Natural killer cell treated with Interleukin-12 subunit alpha and Interleukin-12 subunit beta and Interleukin-15 and Interleukin-18, amount 100 ng/mL, for 72 hours (primary cell): ENCODE measurements at regions not wholly inside any gene's neighbourhood (a gene's known extent, or its start where the extent isn't known, plus 50 kb on each side); places are given as distances from the start of the nearest gene placed in this dataset.

Experiments
- ATAC-seq, 2 donors: fragments of 150-1000 bp; cut with Tn5 transposase in 1 of 2; sonication (Bioruptor Pico), chemical (Tn5 transposase) in 1 of 2; 2 replicates each; pipeline ENCODE4 v1.10.0; 2021
- DNase-seq: peaks from one replicate; pipeline ENCODE4 v3.0.0; 2022; ENCODE audit warnings: low spot score
- H3K27ac Mint-ChIP-seq, 2 donors: 1 replicate in 1 of 2; 2 replicates in 1 of 2; pipeline ENCODE4 v1.8.0; 2022; ENCODE audit warnings: mixed read lengths in 2 of 2, mild to moderate bottlenecking in 1 of 2, moderate library complexity in 1 of 2
- H3K27me3 Mint-ChIP-seq, 2 donors: 1 replicate in 1 of 2; 2 replicates in 1 of 2; pipeline ENCODE4 v1.8.0; 2022; ENCODE audit warnings: mixed read lengths in 2 of 2
- H3K36me3 Mint-ChIP-seq: one replicate; pipeline ENCODE4 v1.8.0; 2022; ENCODE audit warnings: mixed read lengths
- H3K4me1 Mint-ChIP-seq, 2 donors: 1 replicate in 1 of 2; 2 replicates in 1 of 2; pipeline ENCODE4 v1.8.0; 2022; ENCODE audit warnings: low read depth in 2 of 2, mixed read lengths in 2 of 2, mild to moderate bottlenecking in 1 of 2
- H3K4me3 Mint-ChIP-seq: one replicate; pipeline ENCODE4 v1.8.0; 2022; ENCODE audit warnings: mixed read lengths
- H3K9me3 Mint-ChIP-seq: 2 replicates; pipeline ENCODE4 v1.8.0; 2022; ENCODE audit warnings: mixed read lengths

DNA sequence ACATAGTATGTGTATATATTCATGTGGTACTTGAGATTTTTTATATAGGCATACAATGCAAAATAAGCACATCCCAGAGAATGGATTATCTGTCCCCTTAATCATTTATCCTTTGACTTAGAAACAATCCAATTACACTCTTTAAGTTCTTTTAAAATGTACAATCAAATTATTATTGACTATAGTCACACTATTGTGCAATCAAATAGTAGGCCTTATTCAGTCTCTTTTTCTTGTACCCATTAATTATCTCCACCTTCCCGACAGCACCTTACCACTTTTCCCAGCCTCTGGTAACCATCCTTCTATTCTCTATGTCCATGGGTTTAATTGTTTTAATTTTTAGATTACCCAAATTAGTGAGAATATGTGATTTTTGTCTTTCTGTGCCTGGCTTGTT, 914.1 kb downstream of the CCDC85A start:
- no peak overlapping the region for H3K4me3 Mint-ChIP-seq
- no peaks in the 10 kb centered on the region for H3K4me1 Mint-ChIP-seq
- no peak for ATAC-seq
- H3K27ac Mint-ChIP-seq, result no peak overlapping the region
- no peak for DNase-seq
- H3K9me3 Mint-ChIP-seq, result peaks cover 12% of the 10 kb centered on the region
- peaks cover 13% of the 10 kb centered on the region for H3K36me3 Mint-ChIP-seq
- H3K27me3 Mint-ChIP-seq, result no peaks in the 10 kb centered on the region

DNA sequence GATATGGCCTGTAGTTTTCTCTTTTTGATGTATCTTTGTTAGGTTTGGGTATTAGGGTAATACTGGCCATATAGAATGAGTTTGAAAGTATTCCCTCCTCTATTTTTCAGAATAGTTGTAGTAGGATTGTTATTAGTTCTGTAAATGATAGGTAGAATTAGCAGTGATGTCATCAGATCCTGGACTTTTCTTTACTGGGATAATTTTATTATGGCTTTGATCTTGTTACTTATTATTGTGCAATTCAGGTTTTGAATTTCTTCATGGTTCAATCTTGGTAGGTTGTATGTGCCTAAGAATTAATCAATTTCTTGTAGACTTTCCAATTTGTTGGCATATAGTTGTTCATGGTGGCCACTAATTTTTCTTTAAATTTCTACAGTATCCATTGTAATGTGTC, 916.6 kb downstream of the CCDC85A start:
- Mint-ChIP-seq H3K4me1 (no peaks in the 10 kb centered on the region), H3K9me3 (peaks cover 15% of the 10 kb centered on the region), H3K4me3 (no peak overlapping the region), H3K27me3 (no peaks in the 10 kb centered on the region), H3K36me3 (peaks cover 13% of the 10 kb centered on the region), H3K27ac (no peak overlapping the region)
- DNase-seq (no peak), ATAC-seq (no peak)

DNA sequence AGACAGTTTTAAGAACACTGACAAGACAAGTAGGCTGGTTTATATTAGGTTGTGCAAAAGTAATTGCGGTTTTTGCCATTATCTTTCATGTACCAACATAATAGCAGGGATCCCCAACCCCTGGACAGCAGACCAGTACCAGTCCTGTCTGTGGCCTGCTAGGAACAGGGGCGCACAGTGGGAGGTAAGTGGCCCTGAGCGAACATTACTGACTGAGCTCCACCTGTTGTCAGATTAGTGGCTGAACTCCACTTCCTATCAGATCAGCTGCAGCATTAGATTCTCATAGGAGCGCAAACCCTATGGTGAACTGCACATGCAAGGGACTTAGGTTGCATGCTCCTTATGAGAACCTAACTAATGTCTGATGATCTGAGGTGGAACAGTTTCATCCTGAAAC, 921.9 kb downstream of the CCDC85A start:
- H3K9me3 Mint-ChIP-seq, result peaks cover 14% of the 10 kb centered on the region
- ATAC-seq (peak in 1 of 2 donors; percentile 31), DNase-seq (no peak)
- no peaks in the 10 kb centered on the region for H3K27me3 Mint-ChIP-seq
- H3K4me1 Mint-ChIP-seq, result no peaks in the 10 kb centered on the region
- H3K36me3 Mint-ChIP-seq, result peaks cover 4% of the 10 kb centered on the region
- no peak overlapping the region for H3K4me3 Mint-ChIP-seq
- no peak overlapping the region for H3K27ac Mint-ChIP-seq

DNA sequence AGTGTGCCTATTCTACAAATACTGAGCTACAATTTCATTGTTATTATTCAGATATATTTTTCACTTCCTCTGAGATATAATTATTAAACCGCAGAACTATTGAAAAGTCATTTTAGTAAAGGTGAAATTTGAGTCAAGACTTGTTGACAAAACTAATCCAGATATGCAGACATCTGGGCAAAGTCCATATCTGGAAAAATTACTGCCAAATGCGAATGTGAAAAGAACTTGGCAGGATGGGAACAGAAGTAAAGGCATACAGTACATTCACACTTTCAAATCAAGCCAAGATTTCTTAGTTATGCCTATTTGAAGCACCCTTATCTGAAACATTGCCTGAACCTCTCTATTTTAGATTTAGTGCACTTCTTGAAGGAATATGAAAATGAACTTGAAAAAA, 923.6 kb downstream of the CCDC85A start:
- Mint-ChIP-seq H3K27ac (no peak overlapping the region), H3K27me3 (no peaks in the 10 kb centered on the region), H3K9me3 (peaks cover 16% of the 10 kb centered on the region), H3K36me3 (no peaks in the 10 kb centered on the region), H3K4me1 (no peaks in the 10 kb centered on the region), H3K4me3 (no peak overlapping the region)
- DNase-seq (no peak), ATAC-seq (no peak)

DNA sequence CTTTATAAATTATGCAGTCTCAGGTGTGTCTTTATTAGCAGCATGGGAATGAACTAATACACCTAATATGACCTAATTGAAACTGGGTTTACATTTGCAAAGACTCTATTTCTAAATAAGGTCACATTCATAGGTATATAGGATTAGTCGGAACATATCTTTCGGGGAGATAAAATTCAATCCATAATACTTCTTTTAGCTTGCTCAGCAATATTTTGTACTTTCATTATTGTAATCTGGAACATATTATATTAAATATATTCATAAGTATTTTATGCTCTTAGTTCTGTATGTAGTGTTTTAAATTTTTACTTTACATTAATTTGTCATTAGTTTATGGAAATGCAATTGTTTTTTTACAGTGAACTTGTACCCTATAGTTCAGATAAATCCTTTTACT, 927.7 kb downstream of the CCDC85A start:
- DNase-seq (no peak), ATAC-seq (no peak)
- Mint-ChIP-seq H3K27me3 (no peaks in the 10 kb centered on the region), H3K9me3 (peaks cover 26% of the 10 kb centered on the region), H3K4me1 (no peaks in the 10 kb centered on the region), H3K27ac (no peak overlapping the region), H3K36me3 (peaks cover 4% of the 10 kb centered on the region), H3K4me3 (no peak overlapping the region)

DNA sequence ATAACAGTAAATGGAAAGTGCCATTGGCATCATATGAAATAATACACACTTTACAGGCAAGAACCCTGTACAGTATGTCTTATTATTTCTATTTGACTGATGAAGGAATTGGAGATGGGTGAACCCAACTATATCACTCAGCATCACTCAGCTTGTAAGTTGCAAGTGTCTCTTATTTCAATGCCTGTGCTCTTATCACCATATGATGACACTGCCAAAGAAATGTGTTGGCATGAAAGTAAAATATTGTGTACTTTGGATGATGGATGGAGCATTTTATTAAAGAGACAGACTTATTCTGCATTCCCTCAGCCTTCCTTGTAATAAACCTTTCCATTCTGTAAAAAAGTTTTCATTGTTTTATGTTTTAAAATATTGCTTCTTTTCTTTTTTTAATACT, 927.5 kb upstream of the VRK2 start:
- Mint-ChIP-seq H3K4me1 (no peaks in the 10 kb centered on the region), H3K36me3 (peaks cover 4% of the 10 kb centered on the region), H3K27me3 (no peaks in the 10 kb centered on the region), H3K27ac (no peak overlapping the region), H3K4me3 (no peak overlapping the region), H3K9me3 (peaks cover 19% of the 10 kb centered on the region)
- no peak for DNase-seq
- ATAC-seq, result no peak

DNA sequence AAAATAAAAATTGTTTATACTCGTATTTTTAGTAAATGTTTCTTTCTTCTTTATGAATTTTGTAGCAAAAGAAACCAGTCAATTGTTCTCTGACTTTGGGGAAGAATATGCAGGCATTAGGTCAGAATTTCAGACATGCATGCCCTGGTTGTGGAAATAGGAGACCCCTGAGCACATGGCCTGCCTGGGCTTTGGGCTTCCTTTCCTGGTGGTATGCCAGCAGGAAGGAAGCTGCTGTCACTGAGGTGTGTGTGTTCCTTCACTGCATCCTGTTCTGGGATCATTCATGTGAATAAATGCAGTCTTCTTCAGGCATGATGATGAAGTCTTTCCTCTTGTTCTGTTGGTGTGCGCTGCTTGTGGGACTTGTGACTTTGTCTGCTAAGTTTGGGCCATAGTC, 920.2 kb upstream of the VRK2 start:
- Mint-ChIP-seq H3K36me3 (peaks cover 2% of the 10 kb centered on the region), H3K4me1 (no peaks in the 10 kb centered on the region), H3K4me3 (no peak overlapping the region), H3K27ac (no peak overlapping the region), H3K27me3 (no peaks in the 10 kb centered on the region), H3K9me3 (peaks cover 20% of the 10 kb centered on the region)
- DNase-seq (no peak), ATAC-seq (no peak)

DNA sequence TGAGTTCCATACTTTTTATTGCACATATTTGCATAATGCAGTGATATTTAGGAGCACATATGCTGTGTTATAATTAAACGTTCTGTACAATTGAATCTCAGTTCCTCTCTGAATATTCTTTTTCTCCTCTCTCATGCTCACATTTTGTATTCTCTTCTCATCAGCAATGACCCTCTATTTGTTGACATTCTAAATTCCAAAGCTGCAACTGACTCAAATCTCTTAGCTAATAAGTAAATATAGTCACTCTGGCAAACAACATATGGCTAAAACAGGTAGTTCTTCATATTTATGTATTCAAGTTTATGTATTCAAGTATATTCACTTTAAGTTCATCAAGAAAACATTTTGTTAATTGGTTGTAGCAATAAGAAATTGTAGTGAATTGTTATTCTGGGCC, 907.4 kb upstream of the VRK2 start:
- ATAC-seq, result no peak
- Mint-ChIP-seq H3K9me3 (peaks cover 6% of the 10 kb centered on the region), H3K36me3 (peaks cover 9% of the 10 kb centered on the region), H3K4me1 (no peaks in the 10 kb centered on the region), H3K4me3 (no peak overlapping the region), H3K27ac (no peak overlapping the region), H3K27me3 (no peaks in the 10 kb centered on the region)
- DNase-seq, result no peak

DNA sequence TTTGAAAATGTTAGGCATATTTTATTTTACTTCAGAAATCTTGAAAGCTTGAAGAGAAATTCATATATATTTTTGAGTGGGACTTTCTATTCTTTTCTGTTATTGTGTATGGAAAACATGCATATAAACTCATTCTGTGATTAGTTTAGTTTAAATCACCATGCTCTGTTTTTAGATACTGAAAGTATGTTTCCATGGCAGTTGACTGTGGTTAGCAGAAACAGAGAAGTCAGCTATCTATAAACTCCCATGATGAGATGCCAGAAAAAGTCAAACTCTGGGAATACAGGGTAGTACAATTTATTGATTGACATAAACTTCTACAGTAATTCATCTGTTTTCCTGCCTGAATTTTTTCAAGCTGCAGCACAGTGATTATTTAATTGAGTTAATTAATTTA, 905.3 kb upstream of the VRK2 start:
- peaks cover 11% of the 10 kb centered on the region for H3K36me3 Mint-ChIP-seq
- no peaks in the 10 kb centered on the region for H3K27me3 Mint-ChIP-seq
- no peak overlapping the region for H3K4me3 Mint-ChIP-seq
- DNase-seq (no peak), ATAC-seq (no peak)
- H3K4me1 Mint-ChIP-seq, result no peaks in the 10 kb centered on the region
- H3K9me3 Mint-ChIP-seq, result peaks cover 12% of the 10 kb centered on the region
- no peak overlapping the region for H3K27ac Mint-ChIP-seq

DNA sequence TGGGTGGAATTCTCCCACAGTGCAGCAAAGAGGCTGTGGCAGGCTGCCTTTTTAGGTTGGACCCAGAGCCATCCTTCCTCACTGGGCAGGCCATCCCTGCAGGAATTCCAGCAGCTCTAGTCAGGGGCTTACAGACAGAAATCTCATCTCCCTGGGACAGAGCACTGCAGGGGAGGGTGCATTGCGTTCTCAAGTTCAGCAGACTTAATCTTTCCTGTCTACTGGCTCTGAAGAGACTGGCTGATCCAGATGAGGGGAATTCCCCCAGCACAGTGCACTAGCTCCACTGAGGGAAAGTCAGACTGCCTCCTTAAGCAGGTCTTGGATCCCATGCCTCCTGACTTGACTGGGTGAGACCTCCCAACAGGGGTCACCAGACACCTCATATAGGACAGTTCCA, 899.7 kb upstream of the VRK2 start:
- Mint-ChIP-seq H3K4me3 (no peak overlapping the region), H3K36me3 (peaks cover 33% of the 10 kb centered on the region), H3K4me1 (no peaks in the 10 kb centered on the region), H3K27ac (no peak overlapping the region), H3K27me3 (no peaks in the 10 kb centered on the region), H3K9me3 (peaks cover 39% of the 10 kb centered on the region)
- ATAC-seq, result no peak
- DNase-seq, result no peak

DNA sequence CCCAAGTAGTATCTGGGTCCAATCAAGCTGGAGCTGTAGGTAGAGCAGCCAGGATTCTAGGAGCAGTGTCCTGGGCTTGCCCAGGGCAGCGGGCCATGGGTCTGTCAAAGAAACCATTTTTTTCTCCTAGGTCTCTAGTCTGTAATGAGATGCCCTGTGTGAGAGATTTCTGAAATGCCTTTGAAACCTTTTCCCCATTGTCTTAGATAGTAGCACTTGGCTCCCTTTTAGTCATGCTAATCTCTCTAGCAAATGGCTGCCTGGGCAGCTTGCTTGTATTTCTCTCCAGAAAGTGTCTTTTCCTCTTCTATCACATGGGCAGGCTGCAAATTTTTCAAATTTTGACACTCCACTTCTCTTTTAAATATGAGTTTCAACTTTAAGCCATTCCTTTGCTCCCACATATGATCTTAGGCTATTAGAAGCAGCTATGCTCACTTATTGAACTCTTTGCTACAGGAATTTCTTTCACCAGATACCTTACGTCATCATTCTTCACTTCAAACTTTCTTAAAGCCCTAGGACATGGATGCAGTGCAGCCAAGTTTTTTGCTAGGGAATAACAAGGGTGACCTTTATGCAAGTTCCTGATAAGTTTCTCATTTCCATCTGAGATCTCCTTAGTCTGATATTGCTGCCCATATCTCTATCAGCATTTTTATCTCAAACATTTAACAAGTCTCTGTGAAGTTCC, 890.2 kb upstream of the VRK2 start:
- ATAC-seq (no peak), DNase-seq (no peak)
- Mint-ChIP-seq H3K36me3 (no peaks in the 10 kb centered on the region), H3K4me3 (no peak overlapping the region), H3K27me3 (no peaks in the 10 kb centered on the region), H3K4me1 (no peaks in the 10 kb centered on the region), H3K9me3 (peaks cover 25% of the 10 kb centered on the region), H3K27ac (no peak overlapping the region)

DNA sequence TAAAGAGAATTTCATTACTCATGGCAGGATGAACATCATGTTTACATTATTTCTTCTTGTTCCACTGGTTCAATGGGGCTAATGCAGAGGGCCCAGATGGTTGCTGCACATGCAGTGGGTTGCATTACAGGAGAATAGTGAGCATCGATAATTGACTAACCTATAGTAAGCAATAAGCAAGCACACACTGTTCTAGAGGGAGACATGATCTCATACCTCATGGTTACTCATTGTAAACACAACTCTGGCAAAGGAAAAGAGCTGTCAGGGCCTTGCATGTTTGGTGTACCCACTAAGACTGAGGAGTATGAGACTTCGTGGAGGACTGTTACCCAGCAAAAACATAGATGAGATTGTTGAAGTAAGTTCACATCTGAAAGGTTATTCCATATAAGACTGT, 885.6 kb upstream of the VRK2 start:
- no peaks in the 10 kb centered on the region for H3K27me3 Mint-ChIP-seq
- no peak for ATAC-seq
- no peaks in the 10 kb centered on the region for H3K4me1 Mint-ChIP-seq
- peaks cover 25% of the 10 kb centered on the region for H3K9me3 Mint-ChIP-seq
- H3K27ac Mint-ChIP-seq, result no peak overlapping the region
- no peak for DNase-seq
- no peak overlapping the region for H3K4me3 Mint-ChIP-seq
- H3K36me3 Mint-ChIP-seq, result no peaks in the 10 kb centered on the region

DNA sequence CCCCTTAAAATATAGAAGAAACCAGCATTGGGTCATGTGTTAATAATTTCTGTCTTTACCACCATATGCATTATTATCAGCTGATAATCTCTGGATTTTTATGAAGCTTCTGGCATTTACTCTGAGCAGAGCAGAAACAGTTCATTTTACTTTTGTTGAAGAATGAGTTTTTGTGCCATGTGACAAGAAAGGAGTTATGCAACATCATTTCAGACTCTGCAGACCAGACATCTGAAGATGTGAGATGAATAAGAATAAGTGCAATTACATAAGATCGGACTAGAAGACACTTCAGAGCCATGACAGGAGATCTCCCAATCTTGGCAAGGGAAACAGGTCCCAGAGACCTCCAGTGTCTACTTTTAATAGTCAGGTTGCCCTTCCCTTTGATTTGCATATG, 869.4 kb upstream of the VRK2 start:
- peaks cover 25% of the 10 kb centered on the region for H3K9me3 Mint-ChIP-seq

DNA sequence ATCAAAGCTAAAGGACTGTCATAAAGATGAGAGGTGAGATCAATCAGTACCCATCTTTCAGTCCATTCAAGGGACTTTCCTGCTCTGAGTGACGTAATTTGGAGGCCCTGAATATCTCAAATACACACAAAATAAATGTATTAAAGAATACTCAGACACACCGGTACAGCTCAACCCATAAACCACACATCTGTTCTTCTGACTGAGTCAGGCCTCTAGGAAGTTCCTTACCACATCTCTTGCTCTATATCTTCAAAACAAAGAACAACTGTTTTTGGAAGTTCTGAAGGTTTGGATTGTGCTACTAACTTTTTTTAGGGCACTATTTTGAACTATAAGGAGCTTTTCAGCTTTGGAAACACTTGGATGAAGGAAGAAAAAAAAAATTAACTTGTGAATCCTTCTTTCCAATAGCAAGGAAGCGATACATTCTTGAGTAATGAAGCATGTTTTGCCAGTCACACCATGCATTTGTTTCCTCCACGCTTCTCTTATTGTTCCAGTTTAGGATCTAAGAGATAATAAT, 866.5 kb upstream of the VRK2 start:
- Mint-ChIP-seq H3K27me3 (no peaks in the 10 kb centered on the region), H3K4me1 (no peaks in the 10 kb centered on the region), H3K36me3 (peaks cover 6% of the 10 kb centered on the region), H3K27ac (no peak overlapping the region), H3K4me3 (no peak overlapping the region), H3K9me3 (peaks cover 23% of the 10 kb centered on the region)
- ATAC-seq, result no peak
- DNase-seq, result no peak

More for the DNA sequence above, 869.4 kb upstream of the VRK2 start:
- DNase-seq (no peak), ATAC-seq (no peak)
- Mint-ChIP-seq H3K4me3 (no peak overlapping the region), H3K27ac (no peak overlapping the region), H3K4me1 (no peaks in the 10 kb centered on the region), H3K36me3 (peaks cover 4% of the 10 kb centered on the region), H3K27me3 (no peaks in the 10 kb centered on the region)

DNA sequence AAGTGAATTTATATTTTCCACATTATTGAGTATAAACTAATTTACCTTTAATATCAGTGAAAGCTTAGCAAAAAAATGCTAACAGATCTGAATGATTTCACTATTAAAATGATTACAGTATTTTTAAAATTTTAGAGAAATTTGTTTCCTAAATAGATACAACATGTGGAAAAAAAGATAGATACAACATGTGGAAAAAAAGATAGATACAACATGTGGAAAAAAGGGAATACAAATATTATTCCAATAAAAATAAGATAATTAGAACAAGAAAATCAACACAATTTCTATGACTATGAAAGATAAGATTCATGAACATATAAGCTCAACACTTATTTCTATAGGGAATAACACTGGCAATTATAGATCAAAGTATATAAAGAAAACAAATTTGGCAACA, 865.9 kb upstream of the VRK2 start:
- H3K36me3 Mint-ChIP-seq, result peaks cover 8% of the 10 kb centered on the region
- no peaks in the 10 kb centered on the region for H3K27me3 Mint-ChIP-seq
- ATAC-seq (no peak), DNase-seq (no peak)
- H3K4me1 Mint-ChIP-seq, result no peaks in the 10 kb centered on the region
- H3K4me3 Mint-ChIP-seq, result no peak overlapping the region
- H3K9me3 Mint-ChIP-seq, result peaks cover 18% of the 10 kb centered on the region
- H3K27ac Mint-ChIP-seq, result no peak overlapping the region
